IMR-90 (cell line): ENCODE measurements at regions not wholly inside any gene's neighbourhood (a gene's known extent, or its start where the extent isn't known, plus 50 kb on each side); places are given as distances from the start of the nearest gene placed in this dataset.

ENCODE experiments used
- ATAC-seq: fragments of 200-7000 bp; cut with Tn5 transposase; 2 replicates; pipeline ENCODE4 v1.9.1; 2020; ENCODE audit warnings: low read depth, mild to moderate bottlenecking, moderate library complexity
- BruUV-seq: library from RNA; stranded (reverse); fragments of 400-500 nt; replicated peaks from 2 replicates; lab custom pipeline; 2021; lab: Mats Ljungman, UMichigan
- CTCF ChIA-PET: fragments of 300-600 bp; formaldehyde crosslinking; extraction: SDS; loops from one replicate; lab custom pipeline; 2021; ENCODE audit warnings: antibody characterized with exemption; lab: Yijun Ruan, JAX
- POLR2A ChIA-PET: fragments of 300-600 bp; sonication (Branson Sonifier 250); formaldehyde crosslinking; loops from one replicate; lab custom pipeline; 2022; ENCODE audit warnings: antibody characterized with exemption; ENCODE audit not compliant: unreplicated experiment; lab: Charles Lee
- DNase-seq: peaks from one replicate; pipeline ENCODE4 v3.0.0; 2013
- H2AFZ ChIP-seq: replicated peaks from 2 replicates; pipeline ENCODE3; 2013; ENCODE audit warnings: low read length, mild to moderate bottlenecking; ENCODE audit not compliant: poor library complexity
- H2AK5ac ChIP-seq: 2 replicates; pipeline ENCODE4 v1.6.1; 2013; ENCODE audit warnings: low read depth, low read length, inconsistent platforms
- H2AK9ac ChIP-seq: replicated peaks from 2 replicates; pipeline ENCODE3; 2013; ENCODE audit warnings: mild to moderate bottlenecking, low read depth, low read length, moderate library complexity; ENCODE audit not compliant: poor library complexity
- H2BK120ac ChIP-seq: 2 replicates; pipeline ENCODE4 v1.6.1; 2013; ENCODE audit warnings: low read depth, low read length, inconsistent platforms
- H2BK15ac ChIP-seq: 3 replicates; pipeline ENCODE4 v1.6.1; 2013; ENCODE audit warnings: low read depth, low read length, inconsistent platforms
- H2BK20ac ChIP-seq: 2 replicates; pipeline ENCODE4 v1.6.1; 2013; ENCODE audit warnings: low read depth, mild to moderate bottlenecking, inconsistent platforms, low read length, moderate library complexity
- H2BK5ac ChIP-seq: 2 replicates; pipeline ENCODE4 v1.6.1; 2013; ENCODE audit warnings: mild to moderate bottlenecking, low read depth, low read length, inconsistent platforms; ENCODE audit not compliant: poor library complexity, severe bottlenecking
- H3K14ac ChIP-seq: replicated peaks from 2 replicates; pipeline ENCODE4 v1.6.1; 2013; ENCODE audit warnings: low read depth, low read length, inconsistent platforms
- H3K18ac ChIP-seq: 2 replicates; pipeline ENCODE4 v1.6.1; 2013; ENCODE audit warnings: low read depth, low read length, control low read depth
- H3K23ac ChIP-seq: 2 replicates; pipeline ENCODE4 v1.6.1; 2013; ENCODE audit warnings: low read depth, low read length, inconsistent platforms
- H3K27ac ChIP-seq: 2 replicates; pipeline ENCODE4 v1.5.1; 2013; ENCODE audit warnings: mild to moderate bottlenecking, control low read depth, low read length; ENCODE audit not compliant: insufficient read depth
- H3K27me3 ChIP-seq: 2 replicates; pipeline ENCODE4 v1.6.1; 2013; ENCODE audit warnings: low read length; ENCODE audit not compliant: control insufficient read depth, insufficient read depth
- H3K36me3 ChIP-seq: 2 replicates; pipeline ENCODE4 v1.6.1; 2013; ENCODE audit warnings: low read length, mixed read lengths; ENCODE audit not compliant: control insufficient read depth, insufficient read depth
- H3K4ac ChIP-seq: 2 replicates; pipeline ENCODE4 v1.6.1; 2013; ENCODE audit warnings: low read depth, low read length, inconsistent platforms
- H3K4me1 ChIP-seq: 2 replicates; pipeline ENCODE4 v1.6.1; 2013; ENCODE audit warnings: low read length, mixed read lengths; ENCODE audit not compliant: control insufficient read depth, insufficient read depth
- H3K4me2 ChIP-seq: 2 replicates; pipeline ENCODE4 v1.6.1; 2013; ENCODE audit warnings: low read depth, mild to moderate bottlenecking, control low read depth, low read length, moderate library complexity
- H3K4me3 ChIP-seq: 2 replicates; pipeline ENCODE4 v1.5.1; 2013; ENCODE audit warnings: low read depth, mild to moderate bottlenecking, control low read depth, low read length, moderate library complexity; ENCODE audit not compliant: insufficient read depth
- H3K56ac ChIP-seq: 2 replicates; pipeline ENCODE4 v1.6.1; 2013; ENCODE audit warnings: low read length, inconsistent platforms; ENCODE audit not compliant: insufficient read depth; ENCODE audit errors: extremely low read depth
- H3K79me1 ChIP-seq, 2 experiments: 2 replicates each; pipeline ENCODE4 v1.6.1; 2013; ENCODE audit warnings: low read length in 2 of 2, inconsistent platforms in 1 of 2, low read depth in 1 of 2
- H3K9ac ChIP-seq: 2 replicates; pipeline ENCODE4 v1.6.1; 2013; ENCODE audit warnings: low read depth, low read length, control low read depth
- H3K9me1 ChIP-seq: 2 replicates; pipeline ENCODE4 v1.6.1; 2013; ENCODE audit warnings: low read length, inconsistent platforms; ENCODE audit not compliant: insufficient read depth
- H3K9me3 ChIP-seq: 2 replicates; pipeline ENCODE4 v1.6.1; 2013; ENCODE audit warnings: low read length; ENCODE audit not compliant: control insufficient read depth, insufficient read depth
- H4K20me1 ChIP-seq: 2 replicates; pipeline ENCODE4 v1.6.1; 2013; ENCODE audit warnings: low read length, inconsistent platforms; ENCODE audit not compliant: insufficient read depth
- H4K5ac ChIP-seq: 2 replicates; pipeline ENCODE4 v1.6.1; 2013; ENCODE audit warnings: mild to moderate bottlenecking, low read depth, low read length, control low read depth
- H4K8ac ChIP-seq, 2 experiments: 2 replicates each; pipeline ENCODE4 v1.6.1; 2013; ENCODE audit warnings: low read depth in 2 of 2, low read length in 2 of 2, control low read depth in 1 of 2, inconsistent platforms in 1 of 2
- H4K91ac ChIP-seq: 2 replicates; pipeline ENCODE4 v1.6.1; 2013; ENCODE audit warnings: low read depth, low read length, inconsistent platforms; ENCODE audit not compliant: insufficient read depth
- CEBPB ChIP-seq: IDR thresholded peaks from 2 replicates; pipeline ENCODE4 v1.6.1; 2012; ENCODE audit warnings: low read depth, low read length, improper control_type of control experiment
- FOS ChIP-seq: fragments of 150-350 bp; IDR thresholded peaks from 2 replicates; pipeline ENCODE4 v1.6.1; 2016; ENCODE audit warnings: low read depth, low read length
- MAFK ChIP-seq: IDR thresholded peaks from 2 replicates; pipeline ENCODE4 v1.6.1; 2012; ENCODE audit warnings: low read depth, low read length, improper control_type of control experiment
- MAZ ChIP-seq: IDR thresholded peaks from 2 replicates; pipeline ENCODE4 v1.6.1; 2012; ENCODE audit warnings: low read depth, mild to moderate bottlenecking, low read length, improper control_type of control experiment, moderate library complexity, borderline replicate concordance
- MXI1 ChIP-seq: IDR thresholded peaks from 2 replicates; pipeline ENCODE4 v1.6.1; 2012; ENCODE audit warnings: low read depth, mild to moderate bottlenecking, low read length, moderate library complexity, borderline replicate concordance
- NFE2L2 ChIP-seq: fragments of 150-350 bp; IDR thresholded peaks from 2 replicates; pipeline ENCODE4 v1.6.1; 2016; ENCODE audit warnings: low read depth, mild to moderate bottlenecking, low read length
- POLR2A ChIP-seq: IDR thresholded peaks from 2 replicates; pipeline ENCODE4 v1.6.1; 2012; ENCODE audit warnings: mild to moderate bottlenecking, low read depth, low read length
- RCOR1 ChIP-seq: IDR thresholded peaks from 2 replicates; pipeline ENCODE4 v1.6.1; 2012; ENCODE audit warnings: mild to moderate bottlenecking, low read length, improper control_type of control experiment; ENCODE audit not compliant: insufficient replicate concordance
- SMC3 ChIP-seq: fragments of 150-350 bp; IDR thresholded peaks from 2 replicates; pipeline ENCODE4 v1.6.1; 2016; ENCODE audit warnings: low read depth, mild to moderate bottlenecking, antibody characterized with exemption, low read length, moderate library complexity
- WGBS, 2 experiments: methylation state at CpG; one replicate each; pipeline versions ENCODE4 v1.1.5 to v1.1.7; 2013; ENCODE audit warnings: missing lambda C conversion rate in 2 of 2; ENCODE audit not compliant: insufficient read length in 1 of 2; ENCODE audit errors: extremely low coverage in 2 of 2; 5-methylcytosine and 5-hydroxymethylcytosine counted together
- dilution Hi-C: fragments of 300-500 bp; cut with HindIII; formaldehyde crosslinking; loops from one replicate; pipeline ENCODE4 v1.14.3; 2018; ENCODE audit warnings: low sequenced_read_pairs; ENCODE audit not compliant: unreplicated experiment
- in situ Hi-C: fragments of 300-500 bp; cut with MboI; formaldehyde crosslinking; loops from 3 replicates; pipeline ENCODE4 v1.14.3; 2019; ENCODE audit warnings: low sequenced_read_pairs, inconsistent platforms, mixed read lengths
- intact Hi-C: fragments of 100-400 bp; cut with micrococcal nuclease; formaldehyde crosslinking; loops from 2 replicates; pipeline ENCODE4 v1.10.0; 2022
- TF ChIP-seq, protein P1 (sequence below): fragments of 150-350 bp; IDR thresholded peaks from 2 replicates; pipeline ENCODE4 v1.6.1; 2016; ENCODE audit warnings: low read depth, mild to moderate bottlenecking, low read length, moderate library complexity, borderline replicate concordance
- TF ChIP-seq, protein P2 (sequence below): fragments of 150-350 bp; IDR thresholded peaks from 2 replicates; pipeline ENCODE4 v1.6.1; 2017; ENCODE audit warnings: mild to moderate bottlenecking, antibody characterized with exemption, low read length, low read depth
- TF ChIP-seq, protein P3 (sequence below): conservative IDR thresholded peaks from 2 replicates; pipeline ENCODE4 v1.5.1; 2012; ENCODE audit warnings: mild to moderate bottlenecking, low read depth, low read length, improper control_type of control experiment

DNA sequence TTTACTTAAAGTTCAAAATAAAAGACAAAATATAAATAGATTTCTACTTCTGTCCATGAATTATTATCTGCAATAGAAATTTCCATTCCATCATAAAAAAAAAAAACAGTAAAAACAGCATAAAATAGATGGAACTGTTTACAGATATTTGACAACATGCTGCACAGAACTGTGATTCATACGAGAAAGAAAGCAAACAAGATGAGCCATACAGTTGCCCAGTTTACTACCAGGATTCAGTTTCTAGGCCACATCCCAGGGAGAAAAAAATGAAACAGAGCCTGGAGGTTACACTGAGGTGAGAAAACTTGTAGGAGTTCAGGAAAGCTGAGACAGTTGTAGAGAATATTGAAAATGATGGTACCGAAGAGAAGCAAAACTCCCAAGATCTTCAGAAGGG, 1426.9 kb upstream of the ACVR2A start:
- no peak overlapping the region for H2BK120ac ChIP-seq
- no peak overlapping the region for H3K4me3 ChIP-seq
- H2BK20ac ChIP-seq = no peak overlapping the region
- no peak overlapping the region for H3K9ac ChIP-seq
- BruUV-seq = no TSS peak
- H4K5ac ChIP-seq = no peak overlapping the region
- in situ Hi-C loops (no loop called here), intact Hi-C loops (no loop called here), dilution Hi-C loops (no loop called here)
- no peak overlapping the region for H3K56ac ChIP-seq
- no peak overlapping the region for H2BK15ac ChIP-seq
- no CpG with 5 or more reads among the region's 2 CpGs for WGBS, 2 experiments
- no peak overlapping the region for H4K91ac ChIP-seq
- no peak for DNase-seq
- H3K9me3 ChIP-seq = no peaks in the 10 kb centered on the region
- POLR2A ChIA-PET = no interaction called here
- H4K20me1 ChIP-seq = no peaks in the 10 kb centered on the region
- no peak overlapping the region for H3K18ac ChIP-seq
- no peak overlapping the region for H3K14ac ChIP-seq
- no peak overlapping the region for H3K27ac ChIP-seq
- no peak overlapping the region for H3K23ac ChIP-seq
- no peak overlapping the region for H3K4me2 ChIP-seq
- no peak overlapping the region for H4K8ac ChIP-seq
- no peak overlapping the region for H3K4ac ChIP-seq
- CTCF ChIA-PET = no interaction called here
- no peaks in the 10 kb centered on the region for H3K9me1 ChIP-seq
- no peaks in the 10 kb centered on the region for H3K36me3 ChIP-seq
- H3K4me1 ChIP-seq = no peaks in the 10 kb centered on the region
- no peak overlapping the region for H2AK5ac ChIP-seq
- H2BK5ac ChIP-seq = no peak overlapping the region
- H2AFZ ChIP-seq = no peak overlapping the region
- TF ChIP-seq FOS (no peak), POLR2A (no peak), CEBPB (no peak), MAFK (no peak), SMC3 (no peak), MAZ (no peak), RCOR1 (no peak), MXI1 (no peak), NFE2L2 (no peak)
- TF ChIP-seq, protein P1, sequence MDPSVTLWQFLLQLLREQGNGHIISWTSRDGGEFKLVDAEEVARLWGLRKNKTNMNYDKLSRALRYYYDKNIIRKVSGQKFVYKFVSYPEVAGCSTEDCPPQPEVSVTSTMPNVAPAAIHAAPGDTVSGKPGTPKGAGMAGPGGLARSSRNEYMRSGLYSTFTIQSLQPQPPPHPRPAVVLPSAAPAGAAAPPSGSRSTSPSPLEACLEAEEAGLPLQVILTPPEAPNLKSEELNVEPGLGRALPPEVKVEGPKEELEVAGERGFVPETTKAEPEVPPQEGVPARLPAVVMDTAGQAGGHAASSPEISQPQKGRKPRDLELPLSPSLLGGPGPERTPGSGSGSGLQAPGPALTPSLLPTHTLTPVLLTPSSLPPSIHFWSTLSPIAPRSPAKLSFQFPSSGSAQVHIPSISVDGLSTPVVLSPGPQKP = no peak
- TF ChIP-seq, protein P2, sequence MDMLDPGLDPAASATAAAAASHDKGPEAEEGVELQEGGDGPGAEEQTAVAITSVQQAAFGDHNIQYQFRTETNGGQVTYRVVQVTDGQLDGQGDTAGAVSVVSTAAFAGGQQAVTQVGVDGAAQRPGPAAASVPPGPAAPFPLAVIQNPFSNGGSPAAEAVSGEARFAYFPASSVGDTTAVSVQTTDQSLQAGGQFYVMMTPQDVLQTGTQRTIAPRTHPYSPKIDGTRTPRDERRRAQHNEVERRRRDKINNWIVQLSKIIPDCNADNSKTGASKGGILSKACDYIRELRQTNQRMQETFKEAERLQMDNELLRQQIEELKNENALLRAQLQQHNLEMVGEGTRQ = no peak
- TF ChIP-seq, protein P3, sequence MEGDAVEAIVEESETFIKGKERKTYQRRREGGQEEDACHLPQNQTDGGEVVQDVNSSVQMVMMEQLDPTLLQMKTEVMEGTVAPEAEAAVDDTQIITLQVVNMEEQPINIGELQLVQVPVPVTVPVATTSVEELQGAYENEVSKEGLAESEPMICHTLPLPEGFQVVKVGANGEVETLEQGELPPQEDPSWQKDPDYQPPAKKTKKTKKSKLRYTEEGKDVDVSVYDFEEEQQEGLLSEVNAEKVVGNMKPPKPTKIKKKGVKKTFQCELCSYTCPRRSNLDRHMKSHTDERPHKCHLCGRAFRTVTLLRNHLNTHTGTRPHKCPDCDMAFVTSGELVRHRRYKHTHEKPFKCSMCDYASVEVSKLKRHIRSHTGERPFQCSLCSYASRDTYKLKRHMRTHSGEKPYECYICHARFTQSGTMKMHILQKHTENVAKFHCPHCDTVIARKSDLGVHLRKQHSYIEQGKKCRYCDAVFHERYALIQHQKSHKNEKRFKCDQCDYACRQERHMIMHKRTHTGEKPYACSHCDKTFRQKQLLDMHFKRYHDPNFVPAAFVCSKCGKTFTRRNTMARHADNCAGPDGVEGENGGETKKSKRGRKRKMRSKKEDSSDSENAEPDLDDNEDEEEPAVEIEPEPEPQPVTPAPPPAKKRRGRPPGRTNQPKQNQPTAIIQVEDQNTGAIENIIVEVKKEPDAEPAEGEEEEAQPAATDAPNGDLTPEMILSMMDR = no peak
- H2AK9ac ChIP-seq = no peak overlapping the region
- ATAC-seq = peak; percentile 54; the same call in 1 of the 2 replicates
- no peaks in the 10 kb centered on the region for H3K27me3 ChIP-seq
- no peaks in the 10 kb centered on the region for H3K79me1 ChIP-seq
